ENCODE measurements at regions not wholly inside any gene's neighbourhood (a gene's known extent, or its start where the extent isn't known, plus 50 kb on each side); places are given as distances from the start of the nearest gene placed in this dataset.
A peak's percentile ranks its signal among the peaks of the same experiment; 100 is the strongest.

GRCh38 chr9:107169796-107170195 lies 113.3 kb upstream of the RAD23B start:
- no peak for TF ChIP-seq POLR2A (IDR thresholded peaks at IDR 0.05)
- TF ChIP-seq, protein P1, sequence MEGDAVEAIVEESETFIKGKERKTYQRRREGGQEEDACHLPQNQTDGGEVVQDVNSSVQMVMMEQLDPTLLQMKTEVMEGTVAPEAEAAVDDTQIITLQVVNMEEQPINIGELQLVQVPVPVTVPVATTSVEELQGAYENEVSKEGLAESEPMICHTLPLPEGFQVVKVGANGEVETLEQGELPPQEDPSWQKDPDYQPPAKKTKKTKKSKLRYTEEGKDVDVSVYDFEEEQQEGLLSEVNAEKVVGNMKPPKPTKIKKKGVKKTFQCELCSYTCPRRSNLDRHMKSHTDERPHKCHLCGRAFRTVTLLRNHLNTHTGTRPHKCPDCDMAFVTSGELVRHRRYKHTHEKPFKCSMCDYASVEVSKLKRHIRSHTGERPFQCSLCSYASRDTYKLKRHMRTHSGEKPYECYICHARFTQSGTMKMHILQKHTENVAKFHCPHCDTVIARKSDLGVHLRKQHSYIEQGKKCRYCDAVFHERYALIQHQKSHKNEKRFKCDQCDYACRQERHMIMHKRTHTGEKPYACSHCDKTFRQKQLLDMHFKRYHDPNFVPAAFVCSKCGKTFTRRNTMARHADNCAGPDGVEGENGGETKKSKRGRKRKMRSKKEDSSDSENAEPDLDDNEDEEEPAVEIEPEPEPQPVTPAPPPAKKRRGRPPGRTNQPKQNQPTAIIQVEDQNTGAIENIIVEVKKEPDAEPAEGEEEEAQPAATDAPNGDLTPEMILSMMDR (IDR thresholded peaks at IDR 0.05 in 4 of 5, conservative IDR thresholded peaks at IDR 0.05 in 1 of 5), result no peak
- in situ Hi-C loops (cut with MboI; ENCODE audit: low sequenced_read_pairs in 4 of 4) (loop anchor here in 1 of 4 donors (25.0 kb wide), 1 partner anchor 532 kb away; no protein-coding TSS in a partner anchor), intact Hi-C loops (cut with DNase I; ENCODE audit: low total_unique reads) (loop anchor here (10.0 kb wide), 5 partner anchors 85 to 1255 kb away; partner anchors contain the start of gene ZNF462)
- ATAC-seq (no peak), DNase-seq (no peak)
- H3K9me3 ChIP-seq, result no peaks in the 10 kb centered on the region
- no peak overlapping the region for H3K27ac ChIP-seq
- peaks cover 16 to 25% of the 10 kb centered on the region in 2 donors for H3K4me1 ChIP-seq
- H3K27me3 ChIP-seq, result no peaks in the 10 kb centered on the region
- no peaks in the 10 kb centered on the region for H3K36me3 ChIP-seq
- H3K4me3 ChIP-seq, result no peak overlapping the region

GRCh38 chr9:107170801-107171200 lies 112.3 kb upstream of the RAD23B start:
- Histone ChIP-seq H3K4me3 (no peak overlapping the region), H3K36me3 (no peaks in the 10 kb centered on the region), H3K27me3 (no peaks in the 10 kb centered on the region), H3K27ac (no peak overlapping the region), H3K4me1 (peaks cover 25 to 33% of the 10 kb centered on the region in 2 donors), H3K9me3 (no peaks in the 10 kb centered on the region)
- TF ChIP-seq POLR2A (IDR thresholded peaks at IDR 0.05), result no peak
- TF ChIP-seq, protein P1 (IDR thresholded peaks at IDR 0.05 in 4 of 5, conservative IDR thresholded peaks at IDR 0.05 in 1 of 5), result no peak
- DNase-seq (no peak), ATAC-seq (no peak)
- intact Hi-C loops (cut with DNase I; ENCODE audit: low total_unique reads), result loop anchor here (10.0 kb wide), 5 partner anchors 86 to 1256 kb away; partner anchors contain the start of gene ZNF462
- in situ Hi-C loops (cut with MboI; ENCODE audit: low sequenced_read_pairs in 4 of 4), result loop anchor here in 1 of 4 donors (25.0 kb wide), 1 partner anchor 534 kb away; no protein-coding TSS in a partner anchor

- no peak overlapping the region for H3K4me3 ChIP-seq
- H3K36me3 ChIP-seq, result no peaks in the 10 kb centered on the region
- intact Hi-C loops (cut with DNase I; ENCODE audit: low total_unique reads) (loop anchor here (2.0 to 10.0 kb wide), 7 partner anchors 30 to 1258 kb away; partner anchors contain the start of gene ZNF462), in situ Hi-C loops (cut with MboI; ENCODE audit: low sequenced_read_pairs in 4 of 4) (loop anchor here in 1 of 4 donors (25.0 kb wide), 1 partner anchor 535 kb away; no protein-coding TSS in a partner anchor)
- TF ChIP-seq, protein P1 (IDR thresholded peaks at IDR 0.05 in 4 of 5, conservative IDR thresholded peaks at IDR 0.05 in 1 of 5), result peak; percentile 91 to 95 (median 92)
- TF ChIP-seq POLR2A (IDR thresholded peaks at IDR 0.05), result no peak
- DNase-seq, result peak; percentile 34 to 72
- H3K4me1 ChIP-seq, result peaks cover 38 to 48% of the 10 kb centered on the region in 2 donors
- ATAC-seq, result peak; percentile 28 to 44
- no peaks in the 10 kb centered on the region for H3K9me3 ChIP-seq
- H3K27ac ChIP-seq, result peak overlapping the region; percentile 45 to 94 (median 74)
- no peaks in the 10 kb centered on the region for H3K27me3 ChIP-seq
Measured at GRCh38 chr9:107172160-107172978, 110.7 kb upstream of the RAD23B start.

- in situ Hi-C loops (cut with MboI; ENCODE audit: low sequenced_read_pairs in 4 of 4), result loop anchor here in 1 of 4 donors (25.0 kb wide), 1 partner anchor 536 kb away; no protein-coding TSS in a partner anchor
- H3K27me3 ChIP-seq, result no peaks in the 10 kb centered on the region
- no peak for TF ChIP-seq POLR2A (IDR thresholded peaks at IDR 0.05)
- TF ChIP-seq, protein P1 (IDR thresholded peaks at IDR 0.05 in 4 of 5, conservative IDR thresholded peaks at IDR 0.05 in 1 of 5), result no peak
- no peaks in the 10 kb centered on the region for H3K9me3 ChIP-seq
- DNase-seq, result no peak
- intact Hi-C loops (cut with DNase I; ENCODE audit: low total_unique reads), result loop anchor here (2.0 to 10.0 kb wide), 7 partner anchors 30 to 1258 kb away; partner anchors contain the start of gene ZNF462
- H3K4me3 ChIP-seq, result no peak overlapping the region
- H3K27ac ChIP-seq, result peak overlapping the region; percentile 45 to 94 (median 74)
- no peaks in the 10 kb centered on the region for H3K36me3 ChIP-seq
- H3K4me1 ChIP-seq, result peaks cover 38 to 48% of the 10 kb centered on the region in 2 donors
- no peak for ATAC-seq
Measured at GRCh38 chr9:107172979-107173347, 110.1 kb upstream of the RAD23B start.
